Esophagus squamous epithelium (tissue), 4 donors: ENCODE measurements at regions not wholly inside any gene's neighbourhood (a gene's known extent, or its start where the extent isn't known, plus 50 kb on each side); places are given as distances from the start of the nearest gene placed in this dataset.

Source experiments
- POLR2A ChIP-seq, 4 donors: fragments of 450-650 bp; IDR thresholded peaks; one replicate each; pipeline ENCODE4 v1.6.1; 2017; ENCODE audit warnings: antibody characterized with exemption in 4 of 4, mild to moderate bottlenecking in 4 of 4, moderate library complexity in 3 of 4
- TF ChIP-seq, protein P1 (sequence below), 6 experiments: fragments of 450-650 bp in 4 of 6; fragments of 200-600 bp in 2 of 6; sonication (generic) in 2 of 6; IDR thresholded peaks; one replicate each; pipeline ENCODE4 v1.5.1; 2016 to 2019; ENCODE audit warnings: antibody characterized with exemption in 6 of 6, mild to moderate bottlenecking in 4 of 6, moderate library complexity in 4 of 6

- TF ChIP-seq, protein P1, sequence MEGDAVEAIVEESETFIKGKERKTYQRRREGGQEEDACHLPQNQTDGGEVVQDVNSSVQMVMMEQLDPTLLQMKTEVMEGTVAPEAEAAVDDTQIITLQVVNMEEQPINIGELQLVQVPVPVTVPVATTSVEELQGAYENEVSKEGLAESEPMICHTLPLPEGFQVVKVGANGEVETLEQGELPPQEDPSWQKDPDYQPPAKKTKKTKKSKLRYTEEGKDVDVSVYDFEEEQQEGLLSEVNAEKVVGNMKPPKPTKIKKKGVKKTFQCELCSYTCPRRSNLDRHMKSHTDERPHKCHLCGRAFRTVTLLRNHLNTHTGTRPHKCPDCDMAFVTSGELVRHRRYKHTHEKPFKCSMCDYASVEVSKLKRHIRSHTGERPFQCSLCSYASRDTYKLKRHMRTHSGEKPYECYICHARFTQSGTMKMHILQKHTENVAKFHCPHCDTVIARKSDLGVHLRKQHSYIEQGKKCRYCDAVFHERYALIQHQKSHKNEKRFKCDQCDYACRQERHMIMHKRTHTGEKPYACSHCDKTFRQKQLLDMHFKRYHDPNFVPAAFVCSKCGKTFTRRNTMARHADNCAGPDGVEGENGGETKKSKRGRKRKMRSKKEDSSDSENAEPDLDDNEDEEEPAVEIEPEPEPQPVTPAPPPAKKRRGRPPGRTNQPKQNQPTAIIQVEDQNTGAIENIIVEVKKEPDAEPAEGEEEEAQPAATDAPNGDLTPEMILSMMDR (IDR thresholded peaks at IDR 0.05) = no peak
- TF ChIP-seq POLR2A (IDR thresholded peaks at IDR 0.05) = no peak
These were observed 859.1 kb downstream of the DIAPH3 start for GRCh38 chr13:59304596-59304995.
